OCI-LY3 (cell line): ENCODE measurements at regions not wholly inside any gene's neighbourhood (a gene's known extent, or its start where the extent isn't known, plus 50 kb on each side); places are given as distances from the start of the nearest gene placed in this dataset.

Experiments used
- H2AFZ ChIP-seq: fragments of 200-600, 300-600 bp; shearing (Covaris generic); 2 replicates; pipeline ENCODE4 v1.6.0; 2014; ENCODE audit warnings: antibody characterized with exemption, low read depth, low read length
- H3K27ac ChIP-seq: fragments of 200-600, 300-600 bp; sonication (generic); 2 replicates; pipeline ENCODE4 v1.5.1; 2014; ENCODE audit warnings: mild to moderate bottlenecking, low read length, moderate library complexity, mixed read lengths
- H3K27me3 ChIP-seq: fragments of 200-600, 300-600 bp; sonication (generic); 2 replicates; pipeline ENCODE4 v1.6.1; 2014; ENCODE audit warnings: low read depth, low read length, mixed read lengths
- H3K36me3 ChIP-seq: fragments of 200-600, 300-600 bp; sonication (generic); replicated peaks from 2 replicates; pipeline ENCODE3; 2014; ENCODE audit warnings: low read depth, low read length, mixed read lengths
- H3K4me1 ChIP-seq: fragments of 300-600, 200-600 bp; sonication (generic); 2 replicates; pipeline ENCODE4 v1.6.1; 2014; ENCODE audit warnings: low read length, mixed read lengths
- H3K4me2 ChIP-seq: fragments of 200-600, 300-600 bp; sonication (generic); 2 replicates; pipeline ENCODE4 v1.6.1; 2014; ENCODE audit warnings: low read length, mixed read lengths
- H3K4me3 ChIP-seq: fragments of 300-600, 200-600 bp; sonication (generic); 2 replicates; pipeline ENCODE4 v1.5.1; 2014; ENCODE audit warnings: antibody characterized with exemption, mild to moderate bottlenecking, low read length, moderate library complexity
- H3K79me2 ChIP-seq: fragments of 300-600, 200-600 bp; shearing (Covaris generic); 2 replicates; pipeline ENCODE4 v1.6.1; 2014; ENCODE audit warnings: mild to moderate bottlenecking, low read length, mixed read lengths
- H3K9ac ChIP-seq: fragments of 300-600, 200-600 bp; shearing (Covaris generic); 2 replicates; pipeline ENCODE4 v1.6.0; 2014; ENCODE audit warnings: mild to moderate bottlenecking, low read length, moderate library complexity
- H3K9me3 ChIP-seq: fragments of 200-600, 300-600 bp; shearing (Covaris generic); 2 replicates; pipeline ENCODE4 v1.6.1; 2014; ENCODE audit warnings: low read length, mixed read lengths; ENCODE audit not compliant: insufficient read depth
- H4K20me1 ChIP-seq: fragments of 200-600, 300-600 bp; sonication (generic); 2 replicates; pipeline ENCODE4 v1.6.1; 2016; ENCODE audit warnings: low read length, mixed read lengths; ENCODE audit not compliant: insufficient read depth
- EZH2phosphoT487 ChIP-seq: fragments of 200-600 bp; shearing (Covaris generic); IDR thresholded peaks from 2 replicates; pipeline ENCODE4 v1.6.1; 2018; ENCODE audit warnings: antibody characterized with exemption, mixed run types, low read depth
- TF ChIP-seq, protein P1 (sequence below): fragments of 200-600, 300-600 bp; sonication (generic); IDR thresholded peaks from 2 replicates; pipeline ENCODE4 v1.5.1; 2014; ENCODE audit warnings: antibody characterized with exemption, low read length, low read depth

DNA sequence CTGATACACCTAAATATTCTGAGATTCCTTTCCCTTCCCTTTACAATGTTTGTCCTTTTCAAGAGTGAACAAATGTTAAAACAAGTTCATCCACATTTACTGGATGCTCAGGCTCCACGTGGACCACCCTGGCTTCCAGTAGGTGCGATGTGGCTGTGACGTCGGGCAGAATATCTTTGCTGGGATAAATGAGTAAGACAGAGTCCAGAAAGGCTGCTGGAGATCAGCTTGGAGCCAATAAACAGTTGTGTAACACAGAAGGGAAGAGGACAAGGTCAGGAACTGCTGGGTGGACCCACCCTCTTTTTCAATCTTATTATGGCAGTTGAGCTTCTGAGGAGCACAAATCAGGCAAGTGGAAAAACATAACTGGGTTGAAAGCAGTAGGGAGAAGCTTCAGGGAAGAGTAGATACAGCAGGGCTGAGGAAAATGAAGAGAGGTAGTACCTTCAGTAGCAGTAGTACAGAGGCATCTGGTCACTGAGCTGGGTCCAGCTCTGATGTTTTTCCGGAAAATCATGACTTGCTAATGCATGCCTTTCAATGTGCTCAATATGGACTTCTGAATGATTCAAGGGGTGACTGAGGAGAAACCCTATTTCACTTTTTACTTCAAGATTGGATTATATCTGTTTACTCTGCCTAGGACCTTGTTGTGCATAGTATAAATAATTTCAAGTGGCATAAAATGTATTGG, 171.8 kb upstream of the MAD2L1 start:
- TF ChIP-seq EZH2phosphoT487, result no peak
- TF ChIP-seq, protein P1, sequence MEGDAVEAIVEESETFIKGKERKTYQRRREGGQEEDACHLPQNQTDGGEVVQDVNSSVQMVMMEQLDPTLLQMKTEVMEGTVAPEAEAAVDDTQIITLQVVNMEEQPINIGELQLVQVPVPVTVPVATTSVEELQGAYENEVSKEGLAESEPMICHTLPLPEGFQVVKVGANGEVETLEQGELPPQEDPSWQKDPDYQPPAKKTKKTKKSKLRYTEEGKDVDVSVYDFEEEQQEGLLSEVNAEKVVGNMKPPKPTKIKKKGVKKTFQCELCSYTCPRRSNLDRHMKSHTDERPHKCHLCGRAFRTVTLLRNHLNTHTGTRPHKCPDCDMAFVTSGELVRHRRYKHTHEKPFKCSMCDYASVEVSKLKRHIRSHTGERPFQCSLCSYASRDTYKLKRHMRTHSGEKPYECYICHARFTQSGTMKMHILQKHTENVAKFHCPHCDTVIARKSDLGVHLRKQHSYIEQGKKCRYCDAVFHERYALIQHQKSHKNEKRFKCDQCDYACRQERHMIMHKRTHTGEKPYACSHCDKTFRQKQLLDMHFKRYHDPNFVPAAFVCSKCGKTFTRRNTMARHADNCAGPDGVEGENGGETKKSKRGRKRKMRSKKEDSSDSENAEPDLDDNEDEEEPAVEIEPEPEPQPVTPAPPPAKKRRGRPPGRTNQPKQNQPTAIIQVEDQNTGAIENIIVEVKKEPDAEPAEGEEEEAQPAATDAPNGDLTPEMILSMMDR, result no peak
- Histone ChIP-seq H3K9me3 (no peaks in the 10 kb centered on the region), H3K36me3 (no peaks in the 10 kb centered on the region), H3K79me2 (no peaks in the 10 kb centered on the region), H3K4me3 (no peak overlapping the region), H4K20me1 (no peaks in the 10 kb centered on the region), H2AFZ (no peak overlapping the region), H3K9ac (no peak overlapping the region), H3K27me3 (peaks cover 3% of the 10 kb centered on the region; the same call in 1 of the 2 replicates), H3K4me2 (no peak overlapping the region), H3K4me1 (no peaks in the 10 kb centered on the region), H3K27ac (no peak overlapping the region)

- H4K20me1 ChIP-seq, result no peaks in the 10 kb centered on the region
- no peaks in the 10 kb centered on the region for H3K9me3 ChIP-seq
- no peaks in the 10 kb centered on the region for H3K36me3 ChIP-seq
- H3K4me1 ChIP-seq, result no peaks in the 10 kb centered on the region
- no peaks in the 10 kb centered on the region for H3K79me2 ChIP-seq
- no peak overlapping the region for H3K27ac ChIP-seq
- H2AFZ ChIP-seq, result no peak overlapping the region
- TF ChIP-seq, protein P1, result no peak
- TF ChIP-seq EZH2phosphoT487, result no peak
- H3K9ac ChIP-seq, result no peak overlapping the region
- H3K4me2 ChIP-seq, result no peak overlapping the region
- H3K27me3 ChIP-seq, result peaks cover 2% of the 10 kb centered on the region; the same call in 1 of the 2 replicates
- no peak overlapping the region for H3K4me3 ChIP-seq
These were observed 170.2 kb upstream of the MAD2L1 start for GRCh38 chr4:120236873-120237272.

DNA sequence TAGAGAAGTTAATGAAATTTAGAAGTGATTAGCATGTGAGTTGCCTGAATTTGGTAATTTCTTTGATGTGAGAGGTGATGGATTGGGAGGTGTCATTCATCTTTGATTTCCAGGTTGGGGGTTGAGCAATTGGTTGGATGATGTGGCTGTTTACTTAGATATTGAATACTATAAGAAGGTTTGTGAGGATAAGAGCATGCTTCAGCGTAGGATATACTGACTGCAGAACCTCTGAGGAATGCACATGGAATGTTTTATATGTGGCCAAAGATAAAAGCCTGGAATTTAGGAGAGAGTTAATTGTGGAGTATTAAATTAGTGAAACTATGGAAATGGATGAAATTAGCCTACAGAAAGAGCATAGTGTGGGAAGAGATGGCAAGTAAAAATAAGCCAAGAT, 165.4 kb upstream of the MAD2L1 start:
- Histone ChIP-seq H3K4me2 (no peak overlapping the region), H3K27ac (no peak overlapping the region), H3K79me2 (no peaks in the 10 kb centered on the region), H3K27me3 (no peaks in the 10 kb centered on the region), H3K4me3 (no peak overlapping the region), H3K9ac (no peak overlapping the region), H3K4me1 (no peaks in the 10 kb centered on the region), H3K9me3 (no peaks in the 10 kb centered on the region), H3K36me3 (no peaks in the 10 kb centered on the region), H2AFZ (no peak overlapping the region), H4K20me1 (no peaks in the 10 kb centered on the region)
- TF ChIP-seq EZH2phosphoT487, result no peak
- TF ChIP-seq, protein P1, result no peak

GRCh38 chr4:120228086-120228485, 161.4 kb upstream of the MAD2L1 start:
- no peaks in the 10 kb centered on the region for H3K79me2 ChIP-seq
- H3K27me3 ChIP-seq, result no peaks in the 10 kb centered on the region
- no peaks in the 10 kb centered on the region for H3K9me3 ChIP-seq
- H3K4me1 ChIP-seq, result no peaks in the 10 kb centered on the region
- no peak overlapping the region for H3K9ac ChIP-seq
- TF ChIP-seq, protein P1, result no peak
- TF ChIP-seq EZH2phosphoT487, result no peak
- no peak overlapping the region for H2AFZ ChIP-seq
- no peaks in the 10 kb centered on the region for H4K20me1 ChIP-seq
- H3K4me2 ChIP-seq, result no peak overlapping the region
- H3K27ac ChIP-seq, result no peak overlapping the region
- H3K36me3 ChIP-seq, result no peaks in the 10 kb centered on the region
- H3K4me3 ChIP-seq, result no peak overlapping the region
